GM21737 (cell line): ENCODE measurements at regions not wholly inside any gene's neighbourhood (a gene's known extent, or its start where the extent isn't known, plus 50 kb on each side); places are given as distances from the start of the nearest gene placed in this dataset.

Experiments used
- ATAC-seq: cut with Tn5 transposase; IDR thresholded peaks from one replicate; pipeline ENCODE4 v1.9.1; 2021; ENCODE audit warnings: mild to moderate bottlenecking, moderate library complexity; ENCODE audit not compliant: unreplicated experiment

DNA sequence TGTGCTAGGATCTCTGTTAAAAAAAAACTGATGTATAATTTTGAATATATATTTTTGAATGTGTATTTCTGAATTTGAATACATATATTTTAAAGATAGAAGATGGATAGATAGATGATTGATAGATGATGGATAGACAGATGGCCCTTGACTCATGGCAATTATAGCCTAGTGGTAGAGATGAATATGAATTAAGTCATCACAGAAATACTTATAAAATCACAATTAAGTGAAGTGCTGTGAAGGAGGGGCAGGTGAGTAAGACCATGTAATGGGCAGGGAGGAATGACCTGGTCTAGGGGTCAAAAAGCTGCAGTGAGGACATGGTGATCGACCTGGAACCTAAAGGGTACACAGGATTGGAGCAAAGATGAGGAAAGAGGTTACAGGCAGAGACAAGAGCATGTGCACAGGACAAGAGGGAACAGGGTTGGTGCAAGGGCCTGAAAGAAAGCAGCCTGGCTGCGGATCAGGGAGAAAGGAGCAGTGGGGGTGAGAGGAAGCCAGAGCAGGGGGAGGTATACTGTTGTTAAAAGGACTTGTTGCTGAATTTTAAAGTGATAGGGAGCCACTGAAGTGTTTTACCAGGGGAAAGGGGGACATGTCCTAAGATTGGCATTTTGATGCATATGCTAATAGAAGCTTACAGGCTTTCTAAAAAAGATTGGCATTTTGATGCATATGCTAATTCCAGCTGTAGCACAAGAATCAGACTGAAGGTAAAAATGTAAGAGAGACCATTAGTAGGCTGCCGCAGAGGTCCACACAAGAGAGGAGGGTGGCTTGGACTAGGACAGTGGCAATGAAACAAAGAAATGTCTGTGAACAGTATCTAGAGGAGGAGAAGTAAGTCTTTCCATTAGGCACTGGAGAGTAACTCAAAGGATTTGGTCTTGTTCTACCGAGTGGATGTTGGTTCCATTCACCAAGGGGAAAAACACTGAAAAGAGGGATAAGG lies 527.8 kb downstream of the AGTPBP1 start:
- ATAC-seq, result no peak

DNA sequence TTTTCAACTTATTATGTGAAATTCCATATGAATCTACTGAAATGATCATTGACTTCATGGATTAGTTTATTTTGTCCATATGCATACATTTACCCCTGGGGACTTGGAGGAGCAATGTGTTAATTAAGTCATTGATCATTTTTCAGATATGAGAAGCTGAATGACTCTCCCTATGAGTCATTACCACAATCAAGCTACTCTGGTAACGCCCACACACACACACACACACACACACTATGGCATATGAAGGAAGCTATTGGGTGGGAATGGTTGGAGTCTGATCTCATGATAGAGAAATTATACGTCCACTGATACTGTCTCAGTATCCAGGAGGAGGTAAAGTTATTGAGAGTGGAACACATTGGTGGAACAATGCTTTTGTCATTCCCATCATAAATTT lies 528.9 kb downstream of the AGTPBP1 start:
- no peak for ATAC-seq

DNA sequence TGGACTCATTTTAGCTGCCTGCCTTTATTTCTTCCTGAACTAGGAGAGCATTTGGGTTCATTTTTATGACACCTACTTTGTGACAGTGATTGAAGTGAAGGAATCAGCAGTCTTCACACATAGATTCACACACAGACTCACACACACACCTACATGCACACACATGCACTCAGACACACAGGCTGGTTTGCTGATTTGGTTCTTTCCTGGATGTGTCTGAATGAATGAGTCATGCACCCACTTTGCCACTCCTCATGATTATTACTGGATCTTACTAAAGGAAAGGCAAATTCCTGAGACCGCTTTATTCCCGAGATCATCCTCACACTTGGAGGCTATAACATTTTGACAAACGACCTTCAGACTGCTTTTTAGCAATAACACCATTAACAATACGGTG lies 529.5 kb downstream of the AGTPBP1 start:
- no peak for ATAC-seq

DNA sequence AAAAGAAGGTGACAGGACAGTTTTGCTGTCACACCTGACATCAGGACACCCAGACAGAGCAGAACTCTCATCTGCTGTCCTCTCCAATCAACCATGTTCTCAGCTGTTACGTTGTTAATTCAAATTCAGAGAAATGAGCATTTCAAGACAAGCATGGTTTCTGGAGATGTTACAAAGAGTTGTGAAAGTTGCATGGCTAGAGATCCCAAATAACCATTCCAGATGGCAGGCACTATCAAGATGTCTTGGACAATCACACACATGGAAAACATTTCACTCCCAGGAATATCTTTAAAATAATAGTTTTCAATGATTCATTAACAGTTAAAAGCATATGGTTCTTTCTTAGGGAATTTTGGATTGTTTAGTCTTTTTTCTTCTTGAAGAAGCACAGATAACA lies 533.1 kb downstream of the AGTPBP1 start:
- no peak for ATAC-seq

DNA sequence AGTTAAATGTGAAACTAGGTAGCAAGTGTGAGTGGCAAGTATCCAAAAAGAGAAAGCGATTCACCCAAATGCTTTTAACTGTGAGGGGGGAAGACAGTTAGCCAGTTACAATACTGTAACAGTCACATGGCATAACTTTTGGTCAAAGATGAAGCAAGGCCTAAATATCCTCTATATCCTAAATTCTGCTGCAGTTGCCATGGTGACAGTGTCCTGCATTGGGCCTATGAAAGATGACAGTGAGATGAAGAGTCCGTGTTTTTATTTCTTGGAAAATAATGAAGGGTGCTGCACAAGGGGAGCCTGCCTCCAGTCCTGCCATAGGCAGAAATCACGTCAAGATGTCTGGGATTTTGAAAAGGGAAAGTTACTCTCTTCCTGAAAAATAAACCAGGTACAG lies 534.6 kb downstream of the NTRK2 start:
- no peak for ATAC-seq

DNA sequence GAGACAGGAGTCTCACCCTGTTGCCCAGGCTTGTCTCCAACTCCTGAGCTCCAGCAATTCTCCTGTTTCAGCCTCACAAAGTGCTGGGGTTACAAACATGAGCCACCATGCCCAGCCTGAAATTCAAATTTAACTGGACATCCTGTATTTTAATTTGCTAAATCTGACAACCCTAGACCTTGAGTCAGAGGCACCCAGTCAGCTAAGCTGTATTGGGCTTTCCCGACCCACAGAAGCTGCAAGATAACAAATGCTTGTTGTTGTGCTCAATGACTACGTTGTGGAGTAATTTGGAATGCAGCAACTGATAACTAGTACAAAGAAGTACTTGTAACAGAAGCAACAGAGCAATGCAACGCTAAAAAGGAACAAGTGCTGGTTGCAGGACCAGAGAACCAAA lies 533.1 kb downstream of the NTRK2 start:
- no peak for ATAC-seq

DNA sequence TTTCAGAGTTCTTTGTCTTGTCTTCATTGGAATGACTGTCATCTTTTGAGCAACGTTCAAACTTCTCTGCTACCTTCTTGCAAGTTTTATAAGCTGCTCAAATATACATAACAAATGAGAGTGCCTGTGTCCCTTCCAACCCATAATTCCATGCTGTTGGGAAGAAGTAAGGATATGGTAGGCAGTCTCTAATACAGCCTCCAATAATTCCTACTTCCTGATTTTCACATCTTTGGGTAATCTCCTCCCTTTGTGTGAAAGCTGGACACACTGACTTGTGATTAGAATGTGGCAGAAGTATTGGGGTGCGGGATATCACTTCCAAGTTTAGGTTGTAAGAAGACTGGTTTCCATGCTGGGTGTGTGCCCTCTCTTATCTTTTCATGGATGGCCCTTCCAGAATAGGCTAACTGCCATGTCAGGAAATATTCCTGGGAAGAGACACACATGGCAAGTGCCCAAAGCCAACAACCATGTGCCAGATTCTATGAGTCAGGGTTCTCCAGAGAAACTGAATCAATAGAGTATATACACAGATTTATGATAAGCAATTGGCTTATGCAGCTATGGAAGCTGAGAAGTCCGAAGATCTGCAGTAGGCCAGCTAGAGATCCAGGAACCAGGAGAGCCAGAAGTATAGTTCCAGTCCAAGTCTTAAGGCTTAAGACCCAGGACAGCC lies 531.3 kb downstream of the NTRK2 start:
- no peak for ATAC-seq

DNA sequence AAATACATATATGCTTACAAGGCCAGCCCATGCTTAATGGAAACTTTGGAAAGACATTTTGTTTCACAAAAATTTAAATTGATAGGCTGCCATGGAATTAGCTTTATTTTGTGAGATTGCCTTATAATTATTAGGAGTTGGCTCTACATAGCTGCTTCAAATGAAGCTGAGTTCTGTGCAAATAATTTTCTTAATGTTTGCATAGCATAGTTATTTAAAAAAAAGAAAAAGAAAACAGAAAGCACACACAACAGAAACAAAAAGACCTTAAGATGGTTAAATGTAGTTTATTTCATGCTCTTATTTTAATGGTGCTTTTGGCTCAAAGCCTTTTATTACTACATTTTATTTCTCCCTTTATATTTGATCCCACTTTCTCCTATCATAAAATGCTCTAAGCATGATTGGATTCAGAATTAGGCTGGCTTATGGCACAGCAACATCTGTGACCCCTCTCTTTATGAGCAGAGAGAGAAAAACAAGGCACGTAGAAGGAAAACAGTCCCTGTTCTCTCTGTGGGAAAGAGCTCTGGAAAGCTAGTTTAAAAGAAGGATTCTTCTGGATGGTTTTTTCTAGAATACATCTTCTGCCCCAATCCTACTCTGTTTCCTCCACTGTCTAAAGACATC lies 530.5 kb downstream of the NTRK2 start:
- no peak for ATAC-seq

DNA sequence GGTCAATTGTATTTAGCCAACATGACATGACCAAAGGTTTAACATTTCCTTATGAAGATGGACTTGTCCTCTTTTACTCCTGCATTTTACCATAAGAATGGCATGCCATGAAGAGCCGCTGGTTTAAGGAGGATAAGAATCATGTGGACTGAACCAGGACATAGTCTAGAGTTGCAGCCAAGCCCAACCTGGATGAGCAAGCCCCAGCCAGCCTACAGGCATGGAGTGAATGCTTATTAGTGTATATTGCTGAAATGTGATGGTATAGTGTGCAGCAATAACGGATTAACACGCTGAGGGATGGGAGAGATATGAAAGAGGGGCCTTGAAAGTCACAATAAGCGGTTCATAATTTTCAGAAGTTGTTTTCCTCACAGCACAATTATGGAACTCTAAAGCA lies 523.2 kb downstream of the NTRK2 start:
- no peak for ATAC-seq

DNA sequence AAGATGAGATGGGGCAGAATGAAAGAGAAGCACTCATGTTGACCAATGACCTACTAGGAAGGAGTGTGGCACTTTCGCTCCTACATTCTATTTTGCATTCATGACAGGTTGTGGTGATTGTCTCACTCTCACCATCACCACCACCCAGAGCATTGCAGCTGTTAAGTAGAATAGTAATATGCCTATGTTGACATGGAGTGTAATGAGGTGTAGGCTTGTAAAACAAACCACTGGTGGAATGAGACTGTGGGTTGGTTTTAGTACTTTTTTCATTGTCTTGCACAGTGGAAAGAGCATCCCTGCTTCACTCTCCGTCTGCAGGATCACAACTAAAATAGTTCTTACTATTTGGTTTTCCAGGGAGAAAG lies 516.7 kb downstream of the NTRK2 start:
- no peak for ATAC-seq

DNA sequence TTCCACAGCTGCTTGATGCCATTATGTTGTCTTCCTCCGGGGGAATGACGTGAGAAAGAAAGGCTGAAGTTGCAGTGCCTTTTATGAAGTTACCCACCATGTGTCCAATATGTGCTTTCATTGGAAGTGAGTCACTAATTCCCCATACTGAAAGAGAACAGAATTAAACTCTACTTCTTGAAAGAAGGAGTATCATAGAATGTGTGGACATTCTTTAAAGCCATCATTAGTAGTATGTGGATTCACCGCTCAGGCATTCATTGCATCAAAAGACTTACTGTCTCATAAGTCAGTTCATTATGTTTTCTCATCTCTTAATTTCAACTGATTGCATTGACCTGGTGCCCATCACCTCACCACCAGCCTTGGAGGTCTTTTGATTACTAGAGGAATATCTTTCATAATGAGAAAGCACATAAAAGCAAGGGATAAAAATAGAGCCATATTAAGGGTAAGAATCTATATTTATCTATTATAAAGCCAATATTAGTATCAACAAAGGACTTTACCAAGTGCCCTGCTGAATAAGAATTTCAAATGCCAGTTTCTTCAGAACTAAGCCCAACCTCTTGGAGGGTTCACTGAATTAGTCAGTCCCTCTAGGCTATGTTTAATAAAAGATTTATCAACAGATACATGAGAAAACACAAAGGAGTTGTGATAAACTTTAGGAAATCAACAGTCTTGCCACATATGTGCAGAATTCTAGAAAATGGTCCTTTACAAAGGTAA lies 516.1 kb downstream of the NTRK2 start:
- no peak for ATAC-seq

DNA sequence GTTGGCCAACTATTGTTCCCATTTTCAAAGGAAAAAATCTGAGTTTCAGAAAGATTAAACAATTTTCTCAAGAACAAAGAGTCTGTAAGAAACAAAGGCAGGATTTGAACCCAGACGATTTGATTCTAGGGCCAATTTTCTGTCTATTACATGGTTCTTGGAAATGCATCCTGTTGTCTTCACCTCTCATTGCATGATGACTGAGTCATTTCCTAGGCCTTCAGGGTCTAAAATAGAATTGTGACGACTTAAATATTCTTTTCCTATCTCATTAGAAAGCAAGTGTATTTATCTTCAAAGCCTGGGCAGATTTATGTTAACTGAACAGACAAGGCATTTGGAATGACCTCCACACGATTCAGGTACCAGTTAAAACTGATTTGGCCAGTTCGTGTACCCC lies 512.9 kb downstream of the NTRK2 start:
- ATAC-seq, result no peak

DNA sequence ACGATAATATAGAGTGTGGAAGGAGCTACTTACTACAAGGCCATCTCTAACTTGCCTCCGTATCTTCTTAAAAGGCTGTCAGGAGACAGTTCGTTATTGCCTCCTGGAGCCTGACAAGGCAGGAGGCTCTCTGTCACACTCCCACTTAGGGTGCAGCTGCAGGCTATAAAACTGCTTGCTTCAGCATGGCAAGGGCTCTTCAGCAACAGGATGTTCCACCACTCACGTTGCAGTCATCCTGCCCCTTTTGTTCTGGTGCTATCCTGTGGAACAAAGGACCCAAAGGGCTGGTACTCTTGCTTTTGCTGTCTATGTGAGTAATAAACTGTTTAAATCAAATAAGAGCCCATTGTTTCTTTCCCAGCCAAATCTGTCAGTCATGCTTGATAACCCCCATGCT lies 508.9 kb downstream of the NTRK2 start:
- ATAC-seq, result no peak

DNA sequence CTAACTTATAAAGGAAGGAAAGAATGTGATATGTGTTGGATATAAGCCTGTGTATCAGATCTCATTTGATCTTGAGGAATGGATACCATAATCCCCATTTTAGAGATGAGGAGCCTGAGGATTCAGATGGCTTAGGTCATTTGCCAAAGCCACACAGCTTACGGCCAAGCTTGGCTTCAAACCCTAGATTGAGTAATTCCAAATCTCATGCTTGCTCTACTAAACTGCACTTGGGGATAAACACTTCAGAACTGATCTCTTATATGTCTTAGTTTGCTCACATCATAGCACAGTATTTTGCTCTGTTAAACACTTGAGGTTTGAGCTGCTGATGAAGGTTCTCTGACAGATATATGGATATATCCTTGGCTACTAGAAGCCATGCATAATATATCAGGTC lies 504.4 kb downstream of the NTRK2 start:
- ATAC-seq, result no peak

DNA sequence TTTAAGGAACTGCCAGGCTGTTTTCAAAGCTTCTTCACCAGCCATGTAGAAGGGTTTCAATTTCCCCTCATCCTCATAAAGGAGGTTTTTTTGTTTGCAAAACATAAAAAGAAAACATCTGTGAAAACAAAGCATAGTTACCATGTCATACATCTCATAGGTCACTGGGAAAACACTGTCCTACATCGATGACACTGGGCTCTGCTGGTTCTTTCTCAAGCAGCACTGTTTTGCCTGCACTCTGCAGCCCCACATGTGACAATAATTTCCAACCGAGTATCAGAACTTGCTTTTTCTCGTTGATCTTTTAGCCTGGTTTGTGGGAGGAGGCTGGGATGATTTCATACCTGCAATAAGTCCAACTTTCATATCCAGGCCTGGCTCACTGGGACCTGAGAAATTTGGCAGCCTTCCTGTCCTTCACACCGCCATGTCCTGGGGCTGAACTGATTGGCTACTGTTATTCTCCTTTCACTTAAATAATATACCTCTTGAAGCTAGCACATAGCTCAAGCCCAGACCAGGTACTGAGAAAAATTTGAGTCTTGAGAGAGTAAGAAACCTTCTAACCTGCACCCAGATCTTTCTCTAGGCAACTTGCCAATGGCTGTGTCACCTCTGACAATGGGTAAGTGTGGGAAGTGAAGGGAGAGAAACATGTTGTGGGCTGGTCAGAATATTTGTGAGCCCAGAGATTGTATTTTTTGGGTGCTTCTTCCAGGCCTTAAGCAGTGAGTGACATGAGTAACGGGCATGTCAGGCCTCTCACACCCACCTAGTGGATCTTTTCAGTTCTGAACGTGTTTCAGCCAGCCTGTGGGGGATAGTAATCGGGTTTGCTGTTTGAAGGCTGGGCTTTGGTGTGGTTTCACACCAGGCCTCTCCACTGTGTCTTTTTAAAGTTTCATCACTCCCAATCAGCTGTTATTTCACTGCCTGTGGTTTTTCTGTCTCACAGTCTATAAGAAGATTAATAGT lies 502.8 kb downstream of the NTRK2 start:
- no peak for ATAC-seq

DNA sequence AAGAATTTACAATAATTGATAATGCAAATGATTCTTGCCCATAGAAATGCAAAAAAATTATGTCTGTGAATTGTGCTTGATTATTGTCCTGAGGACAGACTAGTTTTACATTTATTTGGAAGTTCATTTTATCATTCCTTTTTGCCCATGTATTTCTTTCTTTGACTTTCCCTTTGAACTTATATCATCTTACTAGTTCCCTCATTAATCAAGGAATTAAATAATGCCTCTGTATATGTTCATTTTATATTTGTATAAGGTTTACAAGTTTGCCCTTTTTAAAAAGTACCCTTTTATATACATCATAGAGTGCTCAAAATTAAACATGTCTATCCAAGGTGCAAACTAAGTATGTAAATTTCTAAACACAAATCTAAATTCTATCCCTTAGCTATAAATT lies 501.6 kb downstream of the NTRK2 start:
- no peak for ATAC-seq

DNA sequence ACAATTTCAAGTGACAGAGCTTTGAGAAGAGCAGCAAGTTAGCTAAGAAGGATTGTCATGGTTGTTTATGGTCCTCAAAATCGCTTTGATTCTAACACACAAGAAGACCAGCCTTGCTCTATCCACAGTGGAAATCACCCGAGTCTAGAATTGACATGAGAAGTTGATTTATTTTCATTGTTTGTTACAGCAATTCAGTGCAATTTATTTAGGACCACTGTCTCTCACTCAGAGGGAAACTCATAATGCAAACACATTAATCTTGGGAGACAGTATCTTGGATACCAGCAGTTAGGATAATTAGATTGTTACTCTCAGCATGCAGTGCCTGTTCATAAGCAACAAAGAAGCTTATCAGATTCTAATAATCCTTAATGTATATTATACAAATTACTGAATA lies 498.9 kb downstream of the NTRK2 start:
- no peak for ATAC-seq

DNA sequence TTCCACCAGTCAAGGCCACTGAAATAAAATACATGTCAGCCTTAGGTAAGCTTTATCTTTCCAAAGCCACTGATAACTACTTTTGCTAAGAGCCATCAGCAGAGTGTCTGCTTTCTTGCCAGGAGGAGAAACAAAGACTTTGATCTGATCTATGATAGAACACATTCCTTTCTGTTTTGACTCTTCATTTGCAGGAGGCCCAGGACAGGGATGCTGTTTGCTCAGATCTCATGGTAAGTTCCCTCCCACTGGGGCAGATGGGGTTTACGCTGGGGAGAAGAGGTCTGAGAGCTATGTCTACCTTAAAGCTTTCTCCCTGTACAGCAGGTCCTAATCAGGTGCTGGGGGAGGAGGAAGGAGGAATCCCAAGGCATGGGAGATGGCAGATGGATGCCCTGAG lies 497.6 kb downstream of the NTRK2 start:
- no peak for ATAC-seq

DNA sequence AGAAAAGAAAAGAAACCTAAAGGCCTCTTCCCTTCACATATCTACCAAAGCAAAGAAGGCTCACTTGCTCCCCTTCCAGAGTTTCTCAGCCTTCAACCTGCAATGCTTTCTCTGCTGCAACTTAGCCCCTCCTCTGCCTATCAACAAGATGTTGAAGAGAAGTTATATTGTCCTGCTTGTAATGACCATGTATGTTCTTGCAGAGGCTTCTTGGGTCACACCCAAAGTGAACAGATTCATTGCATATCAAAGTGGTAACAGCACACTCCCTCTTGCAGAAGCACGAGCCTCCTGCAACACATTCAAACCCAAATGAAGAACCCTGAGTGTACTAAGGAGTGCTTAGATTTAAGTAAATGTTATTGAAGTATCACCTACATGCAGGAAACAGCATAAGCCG lies 494.3 kb downstream of the NTRK2 start:
- no peak for ATAC-seq

DNA sequence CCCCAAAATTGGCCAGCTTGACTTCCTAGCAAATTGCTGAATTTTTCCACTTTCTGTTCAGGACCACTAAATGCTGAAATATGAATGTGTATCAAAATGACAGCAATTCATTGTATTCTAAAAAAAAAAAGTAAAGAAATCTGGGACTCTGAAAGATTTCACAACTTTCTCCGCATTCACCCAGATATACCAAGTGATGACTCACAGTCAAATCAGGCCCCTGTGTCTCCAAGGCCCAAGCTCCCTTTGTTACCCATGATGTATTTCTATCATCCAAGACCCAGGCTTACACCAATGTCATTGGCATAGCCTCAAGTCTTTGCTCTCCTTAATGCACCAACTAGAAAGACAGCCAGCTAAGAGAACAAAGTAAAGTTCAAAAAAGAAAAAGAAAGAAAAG lies 493.9 kb downstream of the NTRK2 start:
- no peak for ATAC-seq
